T-cell (primary cell): ENCODE measurements at regions not wholly inside any gene's neighbourhood (a gene's known extent, or its start where the extent isn't known, plus 50 kb on each side); places are given as distances from the start of the nearest gene placed in this dataset.
A peak's percentile ranks its signal among the peaks of the same experiment; 100 is the strongest.

Experiments
- ATAC-seq, 4 experiments: fragments of 200-7000 bp in 3 of 4; fragments of 150-1000 bp in 1 of 4; cut with Tn5 transposase; replicated peaks in 1 of 4; 1 replicate in 3 of 4; 2 replicates in 1 of 4; pipeline ENCODE4 v1.10.0; 2021; ENCODE audit warnings: moderate library complexity in 3 of 4, mild to moderate bottlenecking in 2 of 4, moderate number of reproducible peaks in 1 of 4
- CTCF ChIA-PET, 2 donors: fragments of 300-600 bp; sonication (Branson Sonifier 250); formaldehyde crosslinking; loops; one replicate each; lab custom pipeline; 2022; ENCODE audit warnings: antibody characterized with exemption in 2 of 2; lab: Charles Lee
- POLR2A ChIA-PET, 2 donors: fragments of 300-600 bp; sonication (Branson Sonifier 250); formaldehyde crosslinking; loops; one replicate each; lab custom pipeline; 2022; ENCODE audit warnings: antibody characterized with exemption in 2 of 2; lab: Charles Lee
- DNase-seq, 35 experiments: peaks; one replicate each; pipeline versions ENCODE4 v3.0.0 to v3.0.0-alpha.2; 2013 to 2023
- H3K27ac ChIP-seq: one replicate; pipeline ENCODE4 v1.5.1; 2013; ENCODE audit warnings: low read length
- H3K27me3 ChIP-seq, 2 experiments: replicated peaks in 1 of 2; 1 replicate in 1 of 2; 2 replicates in 1 of 2; pipeline versions ENCODE4 v1.6.1 to v1.7.0; 2013; ENCODE audit warnings: low read length in 1 of 2, mixed read lengths in 1 of 2; ENCODE audit not compliant: control insufficient read depth in 2 of 2, insufficient read depth in 2 of 2; ENCODE audit errors: extremely low read depth in 1 of 2
- H3K36me3 ChIP-seq, 2 donors: 1 replicate in 1 of 2; 2 replicates in 1 of 2; pipeline versions ENCODE4 v1.6.1 to v1.7.0; 2013; ENCODE audit warnings: low read length in 1 of 2; ENCODE audit not compliant: control insufficient read depth in 2 of 2, insufficient read depth in 1 of 2; ENCODE audit errors: extremely low read depth in 1 of 2
- H3K4me1 ChIP-seq, 2 experiments: 1 replicate in 1 of 2; 2 replicates in 1 of 2; pipeline versions ENCODE4 v1.6.1 to v1.7.0; 2013; ENCODE audit warnings: low read length in 2 of 2, mixed read lengths in 1 of 2; ENCODE audit not compliant: insufficient read depth in 2 of 2, control insufficient read depth in 1 of 2; ENCODE audit errors: extremely low read depth in 1 of 2
- H3K4me3 ChIP-seq, 2 donors: 1 replicate in 1 of 2; 2 replicates in 1 of 2; pipeline versions ENCODE4 v1.5.1 to v1.7.0; 2013; ENCODE audit warnings: mild to moderate bottlenecking in 2 of 2, low read length in 1 of 2, moderate library complexity in 1 of 2; ENCODE audit not compliant: control insufficient read depth in 1 of 2; ENCODE audit errors: extremely low read depth in 1 of 2
- H3K9me3 ChIP-seq: 2 replicates; pipeline ENCODE4 v1.7.0; 2013
- H3K27ac Mint-ChIP-seq, 2 donors: one replicate each; pipeline ENCODE4 v1.8.0; 2020 to 2021; ENCODE audit warnings: mild to moderate bottlenecking in 2 of 2, mixed read lengths in 2 of 2
- H3K27me3 Mint-ChIP-seq, 2 donors: one replicate each; pipeline ENCODE4 v1.8.0; 2021 to 2022; ENCODE audit warnings: mixed read lengths in 2 of 2
- H3K36me3 Mint-ChIP-seq: one replicate; pipeline ENCODE4 v1.8.0; 2021; ENCODE audit warnings: mixed read lengths
- H3K4me1 Mint-ChIP-seq, 3 donors: one replicate each; pipeline ENCODE4 v1.8.0; 2020 to 2022; ENCODE audit warnings: mixed read lengths in 3 of 3, mild to moderate bottlenecking in 1 of 3
- H3K4me3 Mint-ChIP-seq, 3 donors: one replicate each; pipeline ENCODE4 v1.8.0; 2020 to 2022; ENCODE audit warnings: mild to moderate bottlenecking in 3 of 3, mixed read lengths in 3 of 3, moderate library complexity in 3 of 3
- H3K9me3 Mint-ChIP-seq, 3 donors: one replicate each; pipeline ENCODE4 v1.8.0; 2020 to 2022; ENCODE audit warnings: mixed read lengths in 3 of 3
- WGBS: methylation state at CpG from one replicate; pipeline ENCODE4 v1.1.5; 2013; ENCODE audit warnings: missing lambda C conversion rate; ENCODE audit not compliant: insufficient coverage; 5-methylcytosine and 5-hydroxymethylcytosine counted together

DNA sequence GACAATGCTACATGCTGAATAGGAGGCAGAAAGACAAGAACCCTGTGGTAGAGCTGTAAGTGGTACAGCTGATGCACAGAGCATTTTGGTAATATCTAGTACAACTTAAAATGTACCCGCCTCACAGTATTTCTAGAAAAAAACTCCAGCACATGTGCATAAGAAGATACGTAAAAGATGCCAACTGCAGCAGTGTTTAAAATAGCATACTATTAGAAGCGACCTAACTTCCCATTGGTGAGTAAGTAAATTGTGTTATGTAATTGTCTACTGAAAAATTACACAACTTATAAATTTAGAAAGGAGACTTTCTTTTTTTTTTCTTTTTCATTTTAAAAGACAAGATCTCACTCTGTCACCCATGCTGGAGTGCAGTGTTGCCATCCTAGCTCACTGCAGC, 114.3 kb upstream of the CAND1 start:
- no peaks in the 10 kb centered on the region for H3K36me3 ChIP-seq
- ATAC-seq (no peak), DNase-seq (no peak)
- no peak overlapping the region for H3K27ac ChIP-seq
- no peaks in the 10 kb centered on the region for H3K4me1 Mint-ChIP-seq
- no peaks in the 10 kb centered on the region for H3K9me3 ChIP-seq
- H3K4me1 ChIP-seq: no peaks in the 10 kb centered on the region
- H3K9me3 Mint-ChIP-seq: no peaks in the 10 kb centered on the region
- no peak overlapping the region for H3K27ac Mint-ChIP-seq
- no peaks in the 10 kb centered on the region for H3K36me3 Mint-ChIP-seq
- WGBS: no CpG with 5 or more reads among the region's 3 CpGs
- CTCF ChIA-PET: no interaction called here
- no peaks in the 10 kb centered on the region for H3K27me3 ChIP-seq
- H3K4me3 ChIP-seq: no peak overlapping the region
- no peak overlapping the region for H3K4me3 Mint-ChIP-seq
- POLR2A ChIA-PET: interaction anchor here in 1 of 2 donors (0.6 kb wide), 1 partner anchor 717 kb away, joined by 3 read pairs; no protein-coding TSS in a partner anchor
- peaks cover 7 to 21% of the 10 kb centered on the region in 2 donors for H3K27me3 Mint-ChIP-seq

DNA sequence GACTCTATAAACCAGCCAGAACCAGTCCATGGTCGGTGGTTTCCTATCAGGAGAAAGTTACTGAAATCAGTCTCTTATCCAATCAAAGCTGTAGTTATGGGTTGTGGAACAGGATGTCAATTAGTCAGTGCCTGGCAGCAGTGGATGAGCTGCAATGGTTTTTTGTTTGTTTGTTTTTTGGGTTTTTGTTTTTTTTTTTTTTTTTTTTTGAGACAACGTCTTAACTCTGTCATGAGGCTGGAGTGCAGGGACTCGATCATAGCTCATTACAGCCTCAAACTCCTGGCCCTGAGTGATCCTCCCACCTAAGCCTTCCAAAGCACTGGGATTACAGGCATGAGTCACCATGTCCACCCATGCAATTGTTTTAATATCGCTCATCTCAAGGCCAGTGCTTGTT, 113.3 kb upstream of the CAND1 start:
- Mint-ChIP-seq H3K4me1 (no peaks in the 10 kb centered on the region), H3K27ac (no peak overlapping the region), H3K9me3 (no peaks in the 10 kb centered on the region), H3K36me3 (no peaks in the 10 kb centered on the region), H3K4me3 (no peak overlapping the region), H3K27me3 (peaks cover 7 to 21% of the 10 kb centered on the region in 2 donors)
- ATAC-seq (no peak), DNase-seq (no peak)
- no peaks in the 10 kb centered on the region for H3K9me3 ChIP-seq
- no peaks in the 10 kb centered on the region for H3K4me1 ChIP-seq
- H3K27ac ChIP-seq: no peak overlapping the region
- H3K27me3 ChIP-seq: no peaks in the 10 kb centered on the region
- H3K4me3 ChIP-seq: no peak overlapping the region
- CTCF ChIA-PET: interaction anchor here in 1 of 2 donors (0.6 to 0.7 kb wide), 2 partner anchors 32 to 34 kb away, joined by 6 to 8 read pairs; no protein-coding TSS in a partner anchor
- H3K36me3 ChIP-seq: no peaks in the 10 kb centered on the region
- POLR2A ChIA-PET: no interaction called here
- 70% methylated on average over 2 of the region's 4 CpGs for WGBS

DNA sequence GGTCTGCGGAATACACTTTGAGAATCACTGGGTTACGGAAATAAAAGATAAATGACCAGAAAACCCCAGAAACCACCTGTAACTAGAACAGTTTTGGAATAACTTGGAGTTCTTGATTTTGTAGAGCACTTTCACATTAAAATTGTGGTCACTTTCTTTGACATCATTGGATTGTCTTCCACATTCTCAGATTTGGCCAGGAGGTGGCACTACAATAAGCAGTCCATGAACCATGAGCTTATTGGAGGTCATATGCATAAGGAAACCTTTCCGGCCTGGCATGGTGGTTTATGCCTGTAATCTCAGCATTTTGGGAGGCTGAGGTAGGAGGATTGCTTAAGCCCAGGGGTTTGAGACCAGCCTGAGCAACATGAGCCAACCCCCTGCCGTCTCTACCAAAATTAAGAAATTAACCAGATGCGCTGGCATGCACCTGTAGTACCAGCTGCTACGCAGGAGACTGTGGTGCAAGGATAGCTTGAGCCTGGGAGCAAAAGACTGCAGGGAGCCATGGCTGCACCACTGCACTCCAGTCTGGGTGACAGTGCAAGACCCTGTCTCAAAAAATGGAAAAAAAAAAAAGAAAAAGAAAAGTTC, 107.7 kb upstream of the CAND1 start:
- Mint-ChIP-seq H3K9me3 (no peaks in the 10 kb centered on the region), H3K27me3 (peaks cover 4 to 17% of the 10 kb centered on the region in 2 donors), H3K4me3 (no peak overlapping the region), H3K36me3 (no peaks in the 10 kb centered on the region), H3K4me1 (no peaks in the 10 kb centered on the region), H3K27ac (no peak overlapping the region)
- Histone ChIP-seq H3K4me3 (no peak overlapping the region), H3K27me3 (peaks cover 0 to 2% of the 10 kb centered on the region in 2 experiments), H3K9me3 (no peaks in the 10 kb centered on the region), H3K4me1 (no peaks in the 10 kb centered on the region), H3K27ac (no peak overlapping the region), H3K36me3 (no peaks in the 10 kb centered on the region)
- WGBS: 100% methylated on average over 2 of the region's 6 CpGs
- CTCF ChIA-PET: interaction anchor here (0.8 to 1.3 kb wide), 5 partner anchors 13 to 782 kb away, joined by 3 to 12 read pairs (median 5); partner anchors contain the start of gene CAND1 (in 1 of the 2)
- ATAC-seq: no peak
- peak in 25 of 35 experiments; percentile 0 to 51 (median 10) for DNase-seq
- POLR2A ChIA-PET: no interaction called here

DNA sequence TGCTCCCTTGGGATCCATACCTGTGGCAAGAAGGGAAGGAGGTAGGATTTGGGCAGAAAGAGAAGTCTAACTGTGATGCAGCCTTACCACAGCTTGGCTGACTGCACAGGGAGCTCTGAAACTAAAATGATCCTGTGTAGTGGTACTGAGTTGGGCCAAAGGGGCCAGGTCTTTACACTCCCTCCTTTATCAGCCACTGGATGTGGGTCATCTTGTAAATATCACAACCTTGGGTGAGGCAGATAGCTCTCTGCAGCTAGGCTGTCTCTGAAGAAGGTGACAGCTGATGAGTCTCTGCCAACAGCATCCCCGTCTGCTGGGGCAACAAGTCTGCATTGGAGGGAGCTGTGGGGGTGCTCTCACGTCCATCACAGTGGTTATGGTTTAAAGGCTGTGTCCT, 95.9 kb upstream of the CAND1 start:
- H3K4me3 Mint-ChIP-seq: no peak overlapping the region
- Histone ChIP-seq H3K4me1 (no peaks in the 10 kb centered on the region), H3K27ac (no peak overlapping the region), H3K36me3 (no peaks in the 10 kb centered on the region), H3K9me3 (no peaks in the 10 kb centered on the region), H3K4me3 (no peak overlapping the region), H3K27me3 (no peaks in the 10 kb centered on the region)
- peaks cover 22 to 52% of the 10 kb centered on the region in 2 donors for H3K27me3 Mint-ChIP-seq
- no peaks in the 10 kb centered on the region for H3K9me3 Mint-ChIP-seq
- no peak overlapping the region for H3K27ac Mint-ChIP-seq
- CTCF ChIA-PET: no interaction called here
- H3K4me1 Mint-ChIP-seq: no peaks in the 10 kb centered on the region
- ATAC-seq: no peak
- H3K36me3 Mint-ChIP-seq: no peaks in the 10 kb centered on the region
- POLR2A ChIA-PET: no interaction called here
- WGBS: 80% methylated on average over 1 of the region's 2 CpGs
- no peak for DNase-seq

DNA sequence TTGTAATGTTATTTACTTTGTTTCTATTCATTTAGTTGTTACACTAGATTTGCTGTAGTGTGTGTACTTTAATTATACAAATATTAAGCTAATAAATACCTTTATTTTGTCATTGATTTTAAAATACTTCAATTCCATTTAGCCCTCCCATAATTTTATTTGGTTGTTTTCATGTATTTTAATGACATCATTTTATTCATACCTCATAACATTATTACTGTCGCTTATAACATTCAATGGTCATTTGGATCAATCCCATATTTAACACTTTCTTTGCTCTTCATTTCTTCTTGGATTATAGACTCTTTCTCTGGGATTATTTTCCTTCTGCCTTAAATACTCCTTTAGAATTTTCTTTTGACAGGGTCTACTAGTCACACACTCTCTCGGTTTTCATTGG, 86.6 kb upstream of the CAND1 start:
- POLR2A ChIA-PET: no interaction called here
- ATAC-seq: no peak
- peaks cover 3% of the 10 kb centered on the region for H3K9me3 ChIP-seq
- no peak overlapping the region for H3K4me3 ChIP-seq
- peaks cover 30 to 34% of the 10 kb centered on the region in 2 donors for H3K27me3 Mint-ChIP-seq
- CTCF ChIA-PET: no interaction called here
- H3K27ac Mint-ChIP-seq: no peak overlapping the region
- no CpG with 5 or more reads among the region's 2 CpGs for WGBS
- no peaks in the 10 kb centered on the region for H3K4me1 Mint-ChIP-seq
- no peak overlapping the region for H3K27ac ChIP-seq
- H3K4me3 Mint-ChIP-seq: no peak overlapping the region
- H3K27me3 ChIP-seq: no peaks in the 10 kb centered on the region
- H3K9me3 Mint-ChIP-seq: peaks cover 0 to 6% (median 2%) of the 10 kb centered on the region in 3 donors
- H3K4me1 ChIP-seq: no peaks in the 10 kb centered on the region
- no peaks in the 10 kb centered on the region for H3K36me3 Mint-ChIP-seq
- no peaks in the 10 kb centered on the region for H3K36me3 ChIP-seq
- no peak for DNase-seq

DNA sequence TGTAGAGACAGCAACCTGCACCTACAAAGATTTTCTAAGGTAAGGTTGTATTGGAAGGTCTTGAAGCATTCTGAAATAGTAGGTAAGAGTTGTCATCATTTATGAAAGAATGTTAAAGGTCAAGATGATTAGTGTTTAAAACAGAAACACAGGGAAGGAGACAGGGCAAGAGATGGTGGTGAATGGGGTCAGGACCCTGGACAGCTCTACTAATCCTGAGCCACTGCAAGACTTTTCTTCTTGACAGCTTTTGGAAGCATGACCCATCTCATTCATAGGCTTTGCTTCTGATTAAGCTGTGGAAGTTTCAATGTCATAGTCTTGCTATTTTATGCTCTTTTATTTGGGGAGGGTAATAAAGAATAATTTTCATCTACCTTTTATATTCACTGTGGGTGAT, 75.5 kb upstream of the CAND1 start:
- no peak overlapping the region for H3K4me3 Mint-ChIP-seq
- ATAC-seq (no peak), DNase-seq (peak in 7 of 35 experiments; percentile 0 to 34 (median 5))
- H3K27ac ChIP-seq: no peak overlapping the region
- POLR2A ChIA-PET: no interaction called here
- no peaks in the 10 kb centered on the region for H3K9me3 Mint-ChIP-seq
- no peaks in the 10 kb centered on the region for H3K36me3 ChIP-seq
- peaks cover 23 to 26% of the 10 kb centered on the region in 2 donors for H3K27me3 Mint-ChIP-seq
- H3K9me3 ChIP-seq: no peaks in the 10 kb centered on the region
- CTCF ChIA-PET: no interaction called here
- H3K4me1 Mint-ChIP-seq: no peaks in the 10 kb centered on the region
- H3K27ac Mint-ChIP-seq: no peak overlapping the region
- no peaks in the 10 kb centered on the region for H3K27me3 ChIP-seq
- H3K36me3 Mint-ChIP-seq: no peaks in the 10 kb centered on the region
- no peaks in the 10 kb centered on the region for H3K4me1 ChIP-seq
- no peak overlapping the region for H3K4me3 ChIP-seq
